Urothelium cell line (cell line): ENCODE measurements at regions not wholly inside any gene's neighbourhood (a gene's known extent, or its start where the extent isn't known, plus 50 kb on each side); places are given as distances from the start of the nearest gene placed in this dataset.
"Not testable (repeated sequence)": the region's sequence is repeated elsewhere in the genome, so short reads cannot be mapped to it uniquely, and the experiment has no call there.

ENCODE experiments used
- DNase-seq: peaks from one replicate; pipeline ENCODE4 v3.0.0; 2011; ENCODE audit warnings: low spot score, mixed read lengths
- FAIRE-seq: peaks from 2 replicates; lab custom pipeline; 2011; peaks lifted over from hg19 to GRCh38; lab: Jason Lieb, UNC

DNA sequence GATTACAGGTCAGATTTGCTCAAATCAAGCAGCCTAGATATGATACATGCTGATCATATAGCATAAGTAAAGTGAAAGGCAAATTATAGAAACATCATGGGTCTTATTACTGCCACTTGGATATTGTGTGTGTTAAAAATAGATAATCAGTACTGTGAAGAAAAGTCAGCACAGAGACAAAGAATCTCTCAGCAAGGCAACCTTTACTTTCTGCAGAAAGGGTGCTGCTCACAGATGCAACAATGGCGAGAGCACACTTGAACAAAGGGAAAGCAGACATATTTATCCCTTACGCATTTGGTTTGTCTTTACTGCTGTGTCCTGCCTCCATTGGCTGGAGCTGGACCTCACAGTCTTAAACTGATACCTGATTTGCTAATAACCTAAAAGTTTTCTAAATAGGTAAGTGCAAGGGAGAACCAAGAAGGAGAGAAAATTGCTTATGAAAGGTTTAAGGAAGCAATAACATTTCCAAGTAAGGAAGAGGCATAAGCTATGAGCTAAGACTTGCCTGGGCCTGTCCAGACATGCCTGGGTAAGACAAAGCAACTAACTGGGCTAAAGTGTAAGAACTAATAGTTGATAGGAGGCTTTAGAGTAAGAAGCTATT, 1310.8 kb upstream of the LRRTM3 start:
- FAIRE-seq (no peak), DNase-seq (no peak)

DNA sequence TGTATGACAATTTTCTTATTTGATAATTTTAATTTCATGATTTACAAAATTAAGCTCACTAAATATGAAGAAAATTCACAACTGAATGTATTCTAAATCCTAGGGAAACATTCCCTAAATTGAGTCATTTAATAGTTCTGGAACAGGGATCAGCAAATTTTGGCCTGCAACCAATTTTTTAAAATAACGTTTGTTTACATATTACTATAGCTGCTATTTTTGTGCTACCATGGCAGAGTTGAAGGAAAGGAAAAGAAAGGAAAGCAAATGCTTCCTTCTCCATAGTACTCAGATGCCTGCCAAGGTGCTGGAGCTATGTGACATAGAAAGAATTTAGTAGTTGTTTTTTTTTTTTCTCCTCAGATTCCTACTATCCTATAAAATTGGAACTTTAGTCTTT, 1307.7 kb upstream of the LRRTM3 start:
- no peak for FAIRE-seq
- DNase-seq: no peak

- FAIRE-seq (no peak), DNase-seq (no peak)
These were observed 1305.3 kb upstream of the LRRTM3 start for GRCh38 chr10:65620404-65621048.

GRCh38 chr10:65622608-65623007, 1303.2 kb upstream of the LRRTM3 start:
- DNase-seq: no peak
- no peak for FAIRE-seq

GRCh38 chr10:65628493-65629139, 1297.2 kb upstream of the LRRTM3 start:
- DNase-seq (no peak), FAIRE-seq (no peak)

- DNase-seq: no peak
- no peak for FAIRE-seq
These were observed 1265.8 kb upstream of the LRRTM3 start for GRCh38 chr10:65660006-65660405.

- FAIRE-seq (no peak), DNase-seq (peak; percentile 12)
These were observed 1255.7 kb upstream of the LRRTM3 start for GRCh38 chr10:65670087-65670486.

DNA sequence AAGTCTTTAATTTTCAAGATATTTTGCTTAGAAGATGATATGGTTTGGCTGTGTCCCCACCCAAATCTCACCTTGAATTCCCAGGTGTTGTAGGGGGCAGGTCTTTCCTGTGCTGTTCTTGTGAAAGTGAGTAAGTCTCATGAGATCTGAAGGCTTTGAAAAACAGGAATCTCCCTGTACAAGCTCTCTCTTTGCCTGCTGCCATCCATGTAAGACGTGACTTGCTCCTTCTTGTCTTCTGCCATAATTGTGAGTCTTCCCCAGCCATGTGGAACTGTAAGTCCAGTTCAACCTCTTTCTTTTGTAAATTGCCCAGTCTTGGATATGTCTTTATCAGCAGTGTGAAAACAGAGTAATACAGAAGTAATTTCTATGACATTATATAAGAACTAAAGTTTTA, 1255.2 kb upstream of the LRRTM3 start:
- DNase-seq, FAIRE-seq: not testable (repeated sequence)

DNA sequence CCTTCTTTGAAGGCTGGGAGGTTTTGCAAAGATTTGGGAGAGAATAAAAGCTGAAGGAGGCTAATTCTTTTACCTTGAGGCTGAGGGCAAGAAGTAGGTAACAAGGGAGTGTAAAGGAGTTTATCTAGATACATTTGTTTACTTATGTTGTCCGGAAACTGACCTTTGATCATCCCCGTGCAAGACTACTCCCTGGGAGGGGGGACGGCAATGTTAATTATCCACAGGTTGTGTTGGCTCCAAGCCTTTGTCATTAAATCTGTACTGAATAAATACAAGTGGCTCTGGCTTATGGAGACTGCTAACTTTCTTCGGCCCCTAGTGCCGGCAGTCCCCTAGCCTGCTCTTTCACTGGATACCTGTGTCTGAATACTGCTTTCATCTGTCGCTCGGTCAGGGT, 1250.6 kb upstream of the LRRTM3 start:
- no peak for FAIRE-seq
- DNase-seq: no peak

GRCh38 chr10:65684896-65685295, 1240.9 kb upstream of the LRRTM3 start:
- DNase-seq (no peak), FAIRE-seq (no peak)

GRCh38 chr10:65701168-65701776, 1224.6 kb upstream of the LRRTM3 start:
- FAIRE-seq: no peak
- no peak for DNase-seq

DNA sequence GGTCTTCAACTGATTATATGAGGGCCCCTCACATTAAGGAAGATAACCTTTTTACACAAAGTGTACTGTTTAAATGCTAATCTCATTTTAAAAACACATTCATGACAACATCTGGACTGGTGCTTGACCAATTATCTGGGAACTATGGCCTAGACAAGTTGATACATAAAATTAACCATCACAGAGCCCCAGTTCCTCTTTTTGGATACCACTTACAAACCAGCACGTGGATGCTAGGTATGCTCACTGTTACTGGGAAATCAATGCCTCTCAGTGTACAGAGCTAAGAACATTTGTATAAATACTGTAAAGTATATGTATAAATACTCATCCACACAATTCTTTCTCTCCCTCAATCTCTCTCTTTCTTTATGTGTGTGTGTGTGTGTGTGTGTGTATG, 1217.8 kb upstream of the LRRTM3 start:
- FAIRE-seq (no peak), DNase-seq (no peak)

DNA sequence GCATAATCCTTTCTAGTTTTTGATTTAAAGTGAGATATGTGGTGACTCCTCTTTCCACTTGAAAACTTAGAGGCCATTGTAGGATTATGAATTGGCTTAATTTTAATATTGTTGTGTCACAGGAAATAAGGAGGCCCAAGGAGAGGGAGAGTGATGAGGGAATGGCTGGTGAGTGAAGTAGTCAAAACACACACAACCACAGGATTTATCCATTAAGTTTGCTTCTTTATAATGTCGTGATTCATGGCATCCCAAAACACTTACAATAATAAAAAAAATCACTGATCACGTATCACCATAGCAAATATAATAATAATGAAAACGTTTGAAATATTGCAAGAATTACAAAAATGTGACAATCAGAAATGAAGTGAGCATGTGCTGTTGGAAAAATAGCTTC, 1215.5 kb upstream of the LRRTM3 start:
- FAIRE-seq (peak; percentile 23), DNase-seq (no peak)

- no peak for FAIRE-seq
These were observed 1206.0 kb upstream of the LRRTM3 start for GRCh38 chr10:65719790-65720189.

DNA sequence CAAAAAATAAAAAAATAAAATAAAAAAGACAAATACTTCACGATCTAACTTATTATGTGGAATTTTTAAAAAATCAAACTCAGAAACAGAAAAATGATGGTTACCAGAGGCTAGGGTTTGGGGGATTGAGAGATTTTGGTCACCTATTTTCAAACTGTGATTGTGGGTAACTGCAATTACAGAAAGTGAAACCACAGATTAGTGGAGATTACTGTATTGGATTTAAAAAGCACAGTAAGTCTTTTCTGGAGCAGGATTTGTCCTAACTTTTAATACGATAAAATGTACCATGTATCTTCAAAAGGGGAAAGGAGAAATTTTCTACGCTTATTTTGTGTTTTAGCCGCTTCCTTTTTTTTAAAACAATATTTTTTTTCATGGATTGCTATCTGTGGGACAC, 1204.9 kb upstream of the LRRTM3 start:
- no peak for FAIRE-seq
- DNase-seq: no peak

More at GRCh38 chr10:65719790-65720189, 1206.0 kb upstream of the LRRTM3 start:
- no peak for DNase-seq

DNA sequence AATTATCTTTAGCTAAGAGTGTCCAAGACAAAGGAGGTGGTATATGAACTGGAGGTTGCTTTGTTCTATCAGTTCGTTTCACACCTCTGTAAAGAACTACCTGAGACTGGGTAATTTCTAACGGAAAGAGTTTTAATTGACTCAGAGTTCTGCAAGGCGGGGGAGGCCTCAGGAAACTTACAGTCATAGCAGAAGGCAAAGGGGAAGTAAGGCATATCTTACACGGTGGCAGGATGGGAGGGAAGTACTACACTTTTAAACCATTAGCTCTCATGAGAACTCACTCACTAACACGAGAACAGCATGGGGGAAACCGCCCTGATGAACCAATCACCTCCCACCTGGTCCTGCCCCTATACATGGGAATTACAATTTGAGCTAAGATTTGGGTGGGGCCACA, 1202.3 kb upstream of the LRRTM3 start:
- no peak for FAIRE-seq
- no peak for DNase-seq

DNA sequence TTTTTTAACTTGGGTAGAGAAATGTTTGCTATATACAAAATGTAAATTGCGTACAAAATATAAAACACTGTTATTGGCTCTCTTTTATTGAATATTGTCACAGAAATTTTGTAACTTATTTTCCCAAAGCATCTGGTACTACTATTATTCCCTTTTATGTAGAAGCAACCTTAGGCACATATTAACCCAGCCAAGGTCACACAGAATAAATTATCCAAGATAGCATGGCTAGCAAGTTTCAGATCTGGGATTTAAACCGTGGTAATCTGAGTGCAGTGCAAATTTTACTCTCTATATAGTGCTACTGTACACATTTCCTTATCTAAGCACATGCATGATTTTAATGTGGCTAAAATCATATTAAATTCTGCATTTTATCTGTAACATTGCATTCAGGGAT, 1190.5 kb upstream of the LRRTM3 start:
- no peak for FAIRE-seq
- no peak for DNase-seq

- FAIRE-seq (no peak), DNase-seq (no peak)
These were observed 1182.9 kb upstream of the LRRTM3 start for GRCh38 chr10:65742906-65743305.

- no peak for FAIRE-seq
- DNase-seq: no peak
These were observed 1174.6 kb upstream of the LRRTM3 start for GRCh38 chr10:65751218-65751617.

GRCh38 chr10:65751896-65752295, 1173.9 kb upstream of the LRRTM3 start:
- DNase-seq (no peak), FAIRE-seq (no peak)

DNA sequence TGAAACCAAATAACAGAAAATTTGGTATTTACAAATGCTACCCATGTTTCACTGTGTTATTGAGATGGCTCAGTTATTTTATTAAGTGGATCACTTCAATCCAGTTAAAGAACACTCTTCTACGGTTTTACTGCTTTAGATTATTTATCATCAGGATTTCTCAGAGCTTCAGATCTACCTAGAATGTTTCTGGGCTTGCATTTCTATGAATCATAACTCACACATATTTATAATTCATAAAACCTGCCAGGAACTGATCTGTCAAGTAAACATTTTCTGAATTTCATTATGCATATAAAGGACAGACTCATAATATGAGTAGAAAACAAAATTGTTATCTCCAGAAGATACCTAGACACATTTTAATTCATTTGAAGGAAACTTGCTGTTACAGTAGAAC, 1172.3 kb upstream of the LRRTM3 start:
- DNase-seq (no peak), FAIRE-seq (no peak)

- DNase-seq (no peak), FAIRE-seq (no peak)
These were observed 1171.7 kb upstream of the LRRTM3 start for GRCh38 chr10:65754112-65754511.
